ENCODE measurements at regions not wholly inside any gene's neighbourhood (a gene's known extent, or its start where the extent isn't known, plus 50 kb on each side); places are given as distances from the start of the nearest gene placed in this dataset.

DNA sequence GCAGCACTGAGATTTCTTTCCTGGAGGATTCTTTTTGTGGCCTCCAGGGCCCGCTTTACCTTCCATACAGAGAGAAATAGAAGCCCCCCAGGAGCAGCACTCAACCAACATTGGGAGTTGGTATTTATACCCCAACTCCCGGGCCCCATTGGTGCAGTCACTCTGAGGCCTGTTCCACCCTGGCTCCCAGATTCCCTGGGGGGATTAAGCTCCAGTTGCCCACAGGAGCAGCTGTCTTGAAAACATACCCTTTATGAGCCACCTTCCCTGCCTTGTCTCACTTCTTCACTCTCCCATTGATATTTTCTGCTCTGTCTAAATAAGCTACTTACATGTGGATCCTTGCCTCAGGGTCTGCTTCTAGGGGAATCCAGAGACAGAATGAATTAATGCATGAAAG, 167.8 kb downstream of the KATNIP start:
- Mint-ChIP-seq H3K4me3 (no peak overlapping the region), H3K9me3 (no peaks in the 10 kb centered on the region), H3K27me3 (no peaks in the 10 kb centered on the region), H3K36me3 (ENCODE audit: insufficient read depth) (peaks cover 7% of the 10 kb centered on the region), H3K4me1 (peaks cover 7% of the 10 kb centered on the region), H3K27ac (ENCODE audit: low read depth) (no peak overlapping the region)
- DNase-seq (ENCODE audit: low spot score in 2 of 2), result no peak
- ATAC-seq (replicated peaks; ENCODE audit: extremely low read depth, poor library complexity, severe bottlenecking), result no peak

- H3K27ac Mint-ChIP-seq (ENCODE audit: low read depth), result no peak overlapping the region
- H3K36me3 Mint-ChIP-seq (ENCODE audit: insufficient read depth), result peaks cover 3% of the 10 kb centered on the region
- H3K9me3 Mint-ChIP-seq, result no peaks in the 10 kb centered on the region
- DNase-seq (ENCODE audit: low spot score in 2 of 2) (no peak), ATAC-seq (replicated peaks; ENCODE audit: extremely low read depth, poor library complexity, severe bottlenecking) (no peak)
- no peak overlapping the region for H3K4me3 Mint-ChIP-seq
- H3K4me1 Mint-ChIP-seq, result peaks cover 9% of the 10 kb centered on the region
- H3K27me3 Mint-ChIP-seq, result no peaks in the 10 kb centered on the region
These were observed 168.5 kb downstream of the KATNIP start for GRCh38 chr16:27718201-27719105.

DNA sequence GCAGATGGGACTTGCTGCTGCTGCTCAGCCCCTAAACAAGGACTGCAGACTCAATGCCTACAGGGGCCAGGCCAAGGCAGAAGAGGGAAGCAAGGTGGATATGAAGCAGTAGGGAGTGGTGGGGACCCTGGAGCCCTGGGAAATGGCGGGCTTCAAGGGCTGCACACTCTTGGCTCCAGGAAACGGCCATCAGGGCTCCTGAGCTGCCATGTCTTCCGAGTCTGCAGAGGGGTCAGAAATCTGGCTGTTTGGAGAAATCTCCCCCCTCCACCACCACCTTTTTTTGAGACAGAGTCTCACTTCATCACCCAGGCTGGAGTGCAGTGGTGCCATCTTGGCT, 169.1 kb downstream of the KATNIP start:
- Mint-ChIP-seq H3K36me3 (ENCODE audit: insufficient read depth) (peaks cover 3% of the 10 kb centered on the region), H3K27ac (ENCODE audit: low read depth) (no peak overlapping the region), H3K27me3 (no peaks in the 10 kb centered on the region), H3K4me3 (no peak overlapping the region), H3K9me3 (no peaks in the 10 kb centered on the region), H3K4me1 (peaks cover 9% of the 10 kb centered on the region)
- DNase-seq (ENCODE audit: low spot score in 2 of 2), result no peak
- ATAC-seq (replicated peaks; ENCODE audit: extremely low read depth, poor library complexity, severe bottlenecking), result no peak

DNA sequence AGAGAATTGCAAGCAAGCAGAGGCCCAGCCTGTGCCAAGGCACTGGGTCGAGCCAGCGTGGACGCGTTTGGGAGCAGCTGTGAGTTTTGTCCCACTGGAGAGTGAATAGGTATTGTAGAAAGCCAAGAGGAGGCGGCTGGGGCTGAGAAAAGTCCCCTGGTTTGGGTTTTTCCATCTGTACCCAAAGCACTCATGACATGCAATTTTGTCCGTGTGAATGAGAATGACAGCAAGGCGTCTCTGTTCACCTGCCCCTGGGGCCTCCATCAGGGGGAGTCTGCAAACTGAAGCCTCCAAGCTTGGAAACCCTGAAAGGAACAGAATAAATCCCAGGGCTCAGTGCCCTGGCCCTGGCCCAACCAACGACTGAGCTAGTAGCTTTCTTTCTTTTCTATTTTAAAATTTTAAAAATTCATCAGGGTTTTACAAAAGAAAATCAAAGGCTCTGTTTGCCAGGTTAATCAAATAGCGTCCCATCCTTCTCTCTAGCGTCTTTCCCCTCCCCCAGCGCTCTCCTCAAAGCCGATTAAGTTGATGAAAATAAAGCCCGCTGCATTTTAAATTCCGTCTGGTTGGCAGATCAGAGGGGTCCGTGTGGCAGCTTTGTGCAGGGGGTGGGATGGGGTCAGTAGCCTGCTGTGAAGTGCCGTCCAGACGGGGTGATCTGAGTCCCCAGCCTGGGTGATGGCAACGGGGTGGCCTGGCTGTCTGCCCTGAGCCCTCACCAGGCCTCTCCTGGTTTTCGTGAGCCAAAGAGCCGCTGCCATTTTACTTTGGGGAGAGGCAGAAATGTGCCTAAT, 171.0 kb downstream of the KATNIP start:
- no peaks in the 10 kb centered on the region for H3K27me3 Mint-ChIP-seq
- no peak for DNase-seq (ENCODE audit: low spot score in 2 of 2)

GRCh38 chr16:27721531-27722181, 171.7 kb downstream of the KATNIP start:
- DNase-seq (ENCODE audit: low spot score in 2 of 2) (no peak), ATAC-seq (replicated peaks; ENCODE audit: extremely low read depth, poor library complexity, severe bottlenecking) (no peak)
- Mint-ChIP-seq H3K27me3 (no peaks in the 10 kb centered on the region), H3K9me3 (no peaks in the 10 kb centered on the region), H3K36me3 (ENCODE audit: insufficient read depth) (peaks cover 6% of the 10 kb centered on the region), H3K4me3 (no peak overlapping the region), H3K27ac (ENCODE audit: low read depth) (peak overlapping the region; percentile 56), H3K4me1 (peaks cover 9% of the 10 kb centered on the region)

More for the DNA sequence above, 171.0 kb downstream of the KATNIP start:
- Mint-ChIP-seq H3K4me3 (no peak overlapping the region), H3K36me3 (ENCODE audit: insufficient read depth) (peaks cover 3% of the 10 kb centered on the region), H3K9me3 (no peaks in the 10 kb centered on the region), H3K4me1 (peaks cover 9% of the 10 kb centered on the region), H3K27ac (ENCODE audit: low read depth) (no peak overlapping the region)
- no peak for ATAC-seq (replicated peaks; ENCODE audit: extremely low read depth, poor library complexity, severe bottlenecking)

DNA sequence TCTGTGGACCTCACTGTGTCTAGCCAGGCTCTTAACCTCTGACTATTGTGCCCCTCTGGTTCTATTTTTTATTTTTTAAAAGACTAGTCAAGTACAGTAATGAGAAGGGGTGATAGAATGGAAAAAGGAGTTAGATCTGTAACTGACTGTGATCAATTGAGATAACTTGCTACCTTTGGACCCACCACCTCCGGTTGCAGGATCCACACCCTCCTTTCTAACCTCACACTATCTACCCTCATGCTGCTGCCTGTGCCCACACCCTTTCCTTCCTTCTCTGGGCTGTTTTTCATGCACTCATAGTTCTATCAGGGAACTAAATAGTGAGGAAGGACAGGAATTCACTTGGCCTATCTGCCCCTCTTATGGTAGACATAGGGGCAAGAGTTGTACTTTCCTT, 172.3 kb downstream of the KATNIP start:
- ATAC-seq (replicated peaks; ENCODE audit: extremely low read depth, poor library complexity, severe bottlenecking), result no peak
- Mint-ChIP-seq H3K4me1 (peaks cover 9% of the 10 kb centered on the region), H3K9me3 (no peaks in the 10 kb centered on the region), H3K4me3 (no peak overlapping the region), H3K36me3 (ENCODE audit: insufficient read depth) (peaks cover 6% of the 10 kb centered on the region), H3K27ac (ENCODE audit: low read depth) (peak overlapping the region; percentile 56), H3K27me3 (no peaks in the 10 kb centered on the region)
- no peak for DNase-seq (ENCODE audit: low spot score in 2 of 2)

GRCh38 chr16:27722892-27723450, 173.0 kb downstream of the KATNIP start:
- Mint-ChIP-seq H3K27ac (ENCODE audit: low read depth) (peak overlapping the region; percentile 56), H3K27me3 (no peaks in the 10 kb centered on the region), H3K36me3 (ENCODE audit: insufficient read depth) (peaks cover 8% of the 10 kb centered on the region), H3K9me3 (no peaks in the 10 kb centered on the region), H3K4me3 (no peak overlapping the region), H3K4me1 (peaks cover 9% of the 10 kb centered on the region)
- DNase-seq (ENCODE audit: low spot score in 2 of 2) (no peak), ATAC-seq (replicated peaks; ENCODE audit: extremely low read depth, poor library complexity, severe bottlenecking) (no peak)

- DNase-seq (ENCODE audit: low spot score in 2 of 2) (no peak), ATAC-seq (replicated peaks; ENCODE audit: extremely low read depth, poor library complexity, severe bottlenecking) (no peak)
- peaks cover 8% of the 10 kb centered on the region for H3K36me3 Mint-ChIP-seq (ENCODE audit: insufficient read depth)
- H3K9me3 Mint-ChIP-seq, result no peaks in the 10 kb centered on the region
- H3K27ac Mint-ChIP-seq (ENCODE audit: low read depth), result no peak overlapping the region
- peaks cover 9% of the 10 kb centered on the region for H3K4me1 Mint-ChIP-seq
- no peak overlapping the region for H3K4me3 Mint-ChIP-seq
- no peaks in the 10 kb centered on the region for H3K27me3 Mint-ChIP-seq
These were observed 174.0 kb downstream of the KATNIP start for GRCh38 chr16:27723711-27724481.

DNA sequence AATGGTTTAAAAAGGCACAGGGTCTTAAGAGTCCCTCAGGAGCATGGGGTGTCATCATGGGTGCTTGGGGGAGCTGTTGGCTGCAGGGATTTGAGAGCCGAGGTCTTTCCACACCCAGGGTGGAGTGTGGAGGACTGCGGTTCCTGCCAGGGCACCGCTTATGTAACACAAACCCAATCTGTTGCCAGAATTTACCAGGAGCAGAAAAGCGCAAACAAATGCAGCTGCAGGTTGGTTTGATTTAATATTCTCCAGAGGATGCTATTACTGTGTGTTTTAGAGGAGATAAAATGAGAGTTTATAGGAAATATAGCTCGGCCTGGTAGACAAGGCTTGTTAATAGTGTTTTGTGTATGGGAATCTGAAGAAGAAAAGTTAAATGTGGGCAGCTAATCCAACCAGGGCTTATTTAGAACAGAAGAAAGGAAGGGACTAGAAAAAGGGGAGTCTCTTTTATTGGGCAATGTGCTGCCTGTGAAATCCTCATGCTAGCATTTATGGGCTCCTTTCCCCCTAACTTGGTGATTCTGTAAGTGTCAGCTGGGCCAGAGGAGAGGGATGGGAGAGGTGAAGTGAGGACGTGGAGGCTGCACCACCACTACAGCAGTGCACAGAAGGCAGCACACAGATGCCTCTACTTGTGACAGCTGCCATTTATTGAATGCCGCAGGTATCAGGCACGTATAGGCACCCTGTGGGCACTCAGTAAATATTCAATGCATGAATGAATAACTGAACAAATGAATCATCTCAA, 174.7 kb downstream of the KATNIP start:
- peaks cover 10% of the 10 kb centered on the region for H3K36me3 Mint-ChIP-seq (ENCODE audit: insufficient read depth)

DNA sequence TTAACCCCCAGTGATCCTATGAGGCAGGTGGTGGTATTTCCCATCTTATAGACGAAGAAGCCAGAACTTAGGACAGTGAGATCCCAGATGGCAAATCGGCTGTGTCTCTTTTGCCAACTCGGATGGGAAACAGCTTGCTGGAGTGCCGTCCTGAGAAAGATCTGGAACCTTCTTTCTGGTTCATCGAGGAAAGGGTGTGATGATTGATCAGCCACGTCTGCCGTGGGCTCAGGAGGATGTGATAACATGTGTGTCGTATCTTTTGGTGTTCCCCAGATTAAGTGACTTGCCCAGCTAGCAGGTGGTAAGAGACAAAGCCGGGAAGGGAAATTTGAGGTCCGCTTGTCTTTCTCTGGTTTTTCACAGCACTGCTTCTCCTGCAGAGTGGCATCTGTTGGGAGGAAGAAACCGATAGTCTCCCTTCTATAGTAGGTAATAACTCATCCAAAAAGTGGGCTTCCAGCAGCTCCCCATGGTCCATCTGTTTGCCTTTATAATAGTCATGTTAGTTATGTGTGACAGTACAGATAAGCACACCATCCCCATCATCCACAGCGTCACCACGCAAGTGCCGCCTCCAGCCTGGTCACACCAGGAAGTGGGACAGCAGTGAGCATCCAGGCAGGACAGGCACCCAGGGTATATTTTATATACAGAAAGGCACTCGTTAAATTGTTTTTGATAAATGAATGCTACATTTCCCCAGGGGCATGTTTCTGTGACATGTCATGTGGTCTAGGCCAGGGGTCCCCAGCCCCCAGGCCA, 175.5 kb downstream of the KATNIP start:
- Mint-ChIP-seq H3K36me3 (ENCODE audit: insufficient read depth) (peaks cover 7% of the 10 kb centered on the region), H3K9me3 (no peaks in the 10 kb centered on the region)

More for the DNA sequence above, 174.7 kb downstream of the KATNIP start:
- Mint-ChIP-seq H3K4me1 (peaks cover 9% of the 10 kb centered on the region), H3K27me3 (no peaks in the 10 kb centered on the region), H3K27ac (ENCODE audit: low read depth) (no peak overlapping the region), H3K9me3 (no peaks in the 10 kb centered on the region), H3K4me3 (no peak overlapping the region)
- ATAC-seq (replicated peaks; ENCODE audit: extremely low read depth, poor library complexity, severe bottlenecking) (no peak), DNase-seq (ENCODE audit: low spot score in 2 of 2) (no peak)

More for the DNA sequence above, 175.5 kb downstream of the KATNIP start:
- peaks cover 9% of the 10 kb centered on the region for H3K4me1 Mint-ChIP-seq
- ATAC-seq (replicated peaks; ENCODE audit: extremely low read depth, poor library complexity, severe bottlenecking), result no peak
- no peak for DNase-seq (ENCODE audit: low spot score in 2 of 2)
- no peaks in the 10 kb centered on the region for H3K27me3 Mint-ChIP-seq
- no peak overlapping the region for H3K27ac Mint-ChIP-seq (ENCODE audit: low read depth)
- H3K4me3 Mint-ChIP-seq, result no peak overlapping the region

All from central memory CD8-positive, alpha-beta T cell (primary cell).